SK-N-MC (cell line): ENCODE measurements at regions not wholly inside any gene's neighbourhood (a gene's known extent, or its start where the extent isn't known, plus 50 kb on each side); places are given as distances from the start of the nearest gene placed in this dataset.
A peak's percentile ranks its signal among the peaks of the same experiment; 100 is the strongest.
"Not testable (repeated sequence)": the region's sequence is repeated elsewhere in the genome, so short reads cannot be mapped to it uniquely, and the experiment has no call there.

Experiments
- DNase-seq: peaks from one replicate; pipeline ENCODE4 v3.0.0-alpha.2; 2011; ENCODE audit warnings: low read depth, low spot score
- H3K27ac ChIP-seq: fragments of 200-600 bp; sonication (generic); 2 replicates; pipeline ENCODE4 v1.5.1; 2016; ENCODE audit warnings: mixed run types
- H3K36me3 ChIP-seq: fragments of 200-600 bp; sonication (generic); 2 replicates; pipeline ENCODE4 v1.6.1; 2017; ENCODE audit warnings: antibody characterized with exemption, low read length, mixed read lengths; ENCODE audit not compliant: insufficient read depth
- H3K4me3 ChIP-seq: fragments of 200-600 bp; sonication (generic); 2 replicates; pipeline ENCODE4 v1.5.1; 2016
- H3K9ac ChIP-seq: fragments of 200-600 bp; sonication (generic); 2 replicates; pipeline ENCODE4 v1.8.0; 2017; ENCODE audit warnings: mixed run types, mixed read lengths; ENCODE audit not compliant: insufficient read length
- H3K9me3 ChIP-seq: fragments of 200-600 bp; sonication (generic); 2 replicates; pipeline ENCODE4 v1.6.1; 2017; ENCODE audit warnings: low read depth, mild to moderate bottlenecking, antibody characterized with exemption, low read length, moderate library complexity, mixed read lengths
- EZH2 ChIP-seq: fragments of 200-600 bp; sonication (generic); IDR thresholded peaks from one replicate; pipeline ENCODE4 v1.6.1; 2017; ENCODE audit warnings: antibody characterized with exemption
- FOXP2 ChIP-seq: optimal IDR thresholded peaks from 2 replicates; pipeline ENCODE3; 2011; ENCODE audit warnings: mild to moderate bottlenecking, moderate library complexity; ENCODE audit not compliant: insufficient read depth; ENCODE audit errors: extremely low read length, control extremely low read depth
- POLR2AphosphoS5 ChIP-seq: IDR thresholded peaks from 2 replicates; pipeline ENCODE4 v1.6.1; 2012; ENCODE audit warnings: mild to moderate bottlenecking, low read depth, low read length, borderline replicate concordance

- Histone ChIP-seq H3K27ac (no peak overlapping the region), H3K4me3 (no peak overlapping the region), H3K36me3 (no peaks in the 10 kb centered on the region), H3K9me3 (no peaks in the 10 kb centered on the region), H3K9ac (no peak overlapping the region)
- DNase-seq = no peak
- no peak for TF ChIP-seq FOXP2
- no peak for TF ChIP-seq POLR2AphosphoS5
- TF ChIP-seq EZH2 = no peak
These were observed 129.4 kb upstream of the OR13F1 start for GRCh38 chr9:104374711-104375110.

- DNase-seq = no peak
- no peak for TF ChIP-seq POLR2AphosphoS5
- no peak for TF ChIP-seq FOXP2
- no peak for TF ChIP-seq EZH2
- H3K4me3 ChIP-seq = no peak overlapping the region
- no peak overlapping the region for H3K9ac ChIP-seq
- H3K27ac ChIP-seq = no peak overlapping the region
- H3K36me3 ChIP-seq = no peaks in the 10 kb centered on the region
- H3K9me3 ChIP-seq = no peaks in the 10 kb centered on the region
These were observed 118.0 kb upstream of the OR13F1 start for GRCh38 chr9:104386013-104386412.

GRCh38 chr9:104386425-104387069 is 117.5 kb upstream of the OR13F1 start:
- H3K9ac ChIP-seq = no peak overlapping the region
- H3K9me3 ChIP-seq = no peaks in the 10 kb centered on the region
- TF ChIP-seq EZH2 (no peak), FOXP2 (no peak), POLR2AphosphoS5 (no peak)
- no peaks in the 10 kb centered on the region for H3K36me3 ChIP-seq
- no peak overlapping the region for H3K4me3 ChIP-seq
- H3K27ac ChIP-seq = no peak overlapping the region
- peak; percentile 24 for DNase-seq

- Histone ChIP-seq H3K9ac (no peak overlapping the region), H3K27ac (no peak overlapping the region), H3K36me3 (no peaks in the 10 kb centered on the region), H3K4me3 (no peak overlapping the region), H3K9me3 (no peaks in the 10 kb centered on the region)
- TF ChIP-seq EZH2 (no peak), FOXP2 (no peak), POLR2AphosphoS5 (no peak)
- no peak for DNase-seq
These were observed 116.0 kb upstream of the OR13F1 start for GRCh38 chr9:104388071-104388470.

- H3K4me3 ChIP-seq = no peak overlapping the region
- no peaks in the 10 kb centered on the region for H3K9me3 ChIP-seq
- DNase-seq = no peak
- H3K9ac ChIP-seq = no peak overlapping the region
- H3K27ac ChIP-seq = no peak overlapping the region
- TF ChIP-seq EZH2 (no peak), FOXP2 (no peak), POLR2AphosphoS5 (no peak)
- H3K36me3 ChIP-seq = no peaks in the 10 kb centered on the region
These were observed 114.7 kb upstream of the OR13F1 start for GRCh38 chr9:104389341-104389740.

GRCh38 chr9:104394901-104395300 is 109.2 kb upstream of the OR13F1 start:
- not testable (repeated sequence) for H3K27ac ChIP-seq, H3K36me3 ChIP-seq, H3K9me3 ChIP-seq, H3K4me3 ChIP-seq, DNase-seq, H3K9ac ChIP-seq

GRCh38 chr9:104412238-104412637 is 91.8 kb upstream of the OR13F1 start:
- no peak for TF ChIP-seq EZH2
- no peak for TF ChIP-seq POLR2AphosphoS5
- no peak for TF ChIP-seq FOXP2
- Histone ChIP-seq H3K4me3 (no peak overlapping the region), H3K9ac (no peak overlapping the region), H3K36me3 (no peaks in the 10 kb centered on the region), H3K9me3 (peaks cover 3% of the 10 kb centered on the region), H3K27ac (no peak overlapping the region)
- DNase-seq = no peak

GRCh38 chr9:104416470-104416869 is 87.6 kb upstream of the OR13F1 start:
- Histone ChIP-seq H3K4me3 (no peak overlapping the region), H3K27ac (no peak overlapping the region), H3K9ac (no peak overlapping the region), H3K9me3 (no peaks in the 10 kb centered on the region; the same call in 1 of the 2 replicates), H3K36me3 (no peaks in the 10 kb centered on the region)
- DNase-seq = peak; percentile 5
- TF ChIP-seq POLR2AphosphoS5 = no peak
- TF ChIP-seq FOXP2 = no peak
- TF ChIP-seq EZH2 = no peak

- TF ChIP-seq FOXP2 (no peak), EZH2 (no peak), POLR2AphosphoS5 (no peak)
- H3K9me3 ChIP-seq = no peaks in the 10 kb centered on the region; the same call in 1 of the 2 replicates
These were observed 86.8 kb upstream of the OR13F1 start for GRCh38 chr9:104417296-104417695.

GRCh38 chr9:104429031-104429546 is 75.0 kb upstream of the OR13F1 start:
- no peak for DNase-seq
- no peak overlapping the region for H3K9ac ChIP-seq
- TF ChIP-seq EZH2 (no peak), FOXP2 (no peak), POLR2AphosphoS5 (no peak)
- H3K27ac ChIP-seq = no peak overlapping the region
- H3K9me3 ChIP-seq = no peaks in the 10 kb centered on the region
- no peak overlapping the region for H3K4me3 ChIP-seq
- H3K36me3 ChIP-seq = no peaks in the 10 kb centered on the region

More at GRCh38 chr9:104417296-104417695, 86.8 kb upstream of the OR13F1 start:
- Histone ChIP-seq H3K9ac (no peak overlapping the region), H3K4me3 (no peak overlapping the region), H3K27ac (no peak overlapping the region), H3K36me3 (no peaks in the 10 kb centered on the region)
- no peak for DNase-seq
